ENCODE measurements at regions not wholly inside any gene's neighbourhood (a gene's known extent, or its start where the extent isn't known, plus 50 kb on each side); places are given as distances from the start of the nearest gene placed in this dataset.
"Not testable (repeated sequence)": the region's sequence is repeated elsewhere in the genome, so short reads cannot be mapped to it uniquely, and the experiment has no call there.

DNA sequence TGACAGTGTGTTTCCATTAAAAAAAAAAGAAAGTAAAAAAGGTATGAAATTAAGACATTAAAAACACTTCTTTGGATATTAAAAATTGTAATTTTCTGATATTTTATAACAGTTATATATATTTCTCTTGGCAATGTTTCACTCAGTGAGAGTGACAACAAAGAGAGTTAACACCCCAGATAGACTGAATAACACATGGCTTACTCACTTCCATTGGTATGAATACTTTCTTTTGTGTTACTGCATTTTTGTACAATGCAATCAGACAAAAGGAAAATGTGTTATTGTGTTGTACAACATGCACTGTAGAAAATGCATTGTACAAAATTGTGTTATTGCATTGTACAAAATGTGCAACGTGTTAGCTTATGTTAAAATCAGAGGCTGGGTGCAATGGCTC is 676.6 kb upstream of the AMELY start:
- TF ChIP-seq EZH2 (IDR thresholded peaks at IDR 0.05; ENCODE audit: borderline replicate concordance, insufficient read depth, low read depth, low read length, poor library complexity, severe bottlenecking) = not testable (repeated sequence)
- TF ChIP-seq, protein P1, sequence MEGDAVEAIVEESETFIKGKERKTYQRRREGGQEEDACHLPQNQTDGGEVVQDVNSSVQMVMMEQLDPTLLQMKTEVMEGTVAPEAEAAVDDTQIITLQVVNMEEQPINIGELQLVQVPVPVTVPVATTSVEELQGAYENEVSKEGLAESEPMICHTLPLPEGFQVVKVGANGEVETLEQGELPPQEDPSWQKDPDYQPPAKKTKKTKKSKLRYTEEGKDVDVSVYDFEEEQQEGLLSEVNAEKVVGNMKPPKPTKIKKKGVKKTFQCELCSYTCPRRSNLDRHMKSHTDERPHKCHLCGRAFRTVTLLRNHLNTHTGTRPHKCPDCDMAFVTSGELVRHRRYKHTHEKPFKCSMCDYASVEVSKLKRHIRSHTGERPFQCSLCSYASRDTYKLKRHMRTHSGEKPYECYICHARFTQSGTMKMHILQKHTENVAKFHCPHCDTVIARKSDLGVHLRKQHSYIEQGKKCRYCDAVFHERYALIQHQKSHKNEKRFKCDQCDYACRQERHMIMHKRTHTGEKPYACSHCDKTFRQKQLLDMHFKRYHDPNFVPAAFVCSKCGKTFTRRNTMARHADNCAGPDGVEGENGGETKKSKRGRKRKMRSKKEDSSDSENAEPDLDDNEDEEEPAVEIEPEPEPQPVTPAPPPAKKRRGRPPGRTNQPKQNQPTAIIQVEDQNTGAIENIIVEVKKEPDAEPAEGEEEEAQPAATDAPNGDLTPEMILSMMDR (IDR thresholded peaks at IDR 0.05) = not testable (repeated sequence)

Measured in B cell (primary cell).